NCI-H1105 (cell line): ENCODE measurements at regions not wholly inside any gene's neighbourhood (a gene's known extent, or its start where the extent isn't known, plus 50 kb on each side); places are given as distances from the start of the nearest gene placed in this dataset.
"Not testable (repeated sequence)": the region's sequence is repeated elsewhere in the genome, so short reads cannot be mapped to it uniquely, and the experiment has no call there.

Experiments
- DNase-seq: peaks from one replicate; lab custom pipeline; 2025; lab: John Stamatoyannopoulos, UW

DNA sequence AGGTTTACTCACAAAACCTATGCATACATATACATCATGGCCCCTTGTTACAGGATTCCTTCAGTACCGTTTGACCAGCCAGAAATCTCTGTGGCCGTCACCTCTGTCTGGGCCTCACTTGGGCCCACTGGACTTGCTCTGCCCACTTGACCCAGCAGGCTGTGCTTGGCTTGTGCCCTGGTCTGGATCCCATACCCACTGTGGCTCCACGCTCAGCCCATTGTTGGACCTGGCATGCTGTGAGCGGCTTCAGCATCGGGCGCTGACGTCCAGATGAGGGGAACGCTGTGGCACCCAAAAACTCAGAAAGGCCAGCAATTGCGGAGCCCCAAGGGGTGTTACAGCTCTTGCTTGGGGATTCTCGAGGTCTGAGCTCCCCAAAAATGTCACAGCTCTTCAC lies 733.6 kb downstream of the PLOD2 start:
- no peak for DNase-seq

DNA sequence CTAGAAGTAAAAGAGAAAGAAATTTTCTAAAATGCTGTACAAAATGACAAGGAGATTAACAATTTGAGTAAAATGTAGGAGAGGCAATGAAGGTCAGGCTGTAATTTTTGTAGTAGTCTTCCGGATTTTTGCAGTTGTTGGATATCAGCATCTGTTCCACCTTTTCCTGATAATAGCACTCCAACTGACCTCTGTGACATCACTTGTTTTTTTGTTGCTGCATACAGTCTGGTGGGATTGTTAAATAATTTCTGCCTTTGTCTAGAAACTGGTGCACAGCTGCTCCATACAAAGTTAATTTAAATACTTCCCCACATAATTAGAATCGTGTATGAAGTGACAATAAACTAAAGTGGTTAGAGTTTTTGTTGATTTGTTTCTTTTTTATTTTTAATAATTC lies 731.4 kb downstream of the PLOD2 start:
- peak; percentile 16 for DNase-seq

DNA sequence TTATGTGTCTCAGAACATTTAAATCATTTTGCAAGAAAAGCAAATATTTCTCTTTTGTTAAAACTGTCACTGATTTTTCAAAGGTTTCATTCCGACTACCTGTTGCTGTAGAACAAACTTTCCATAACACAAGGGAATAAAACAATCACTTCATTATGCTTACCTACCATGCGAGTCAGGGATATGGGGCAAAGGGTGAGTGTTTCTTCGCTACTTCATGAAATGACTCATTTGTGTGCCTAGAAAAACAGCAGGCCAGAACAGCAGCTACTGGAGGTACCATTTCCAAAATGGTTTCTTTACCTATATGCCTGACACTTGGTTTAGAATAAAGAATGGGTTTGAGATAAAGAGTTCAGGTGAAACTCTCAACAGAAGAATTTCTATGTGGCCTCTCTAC lies 712.5 kb downstream of the PLOD2 start:
- DNase-seq, result no peak

DNA sequence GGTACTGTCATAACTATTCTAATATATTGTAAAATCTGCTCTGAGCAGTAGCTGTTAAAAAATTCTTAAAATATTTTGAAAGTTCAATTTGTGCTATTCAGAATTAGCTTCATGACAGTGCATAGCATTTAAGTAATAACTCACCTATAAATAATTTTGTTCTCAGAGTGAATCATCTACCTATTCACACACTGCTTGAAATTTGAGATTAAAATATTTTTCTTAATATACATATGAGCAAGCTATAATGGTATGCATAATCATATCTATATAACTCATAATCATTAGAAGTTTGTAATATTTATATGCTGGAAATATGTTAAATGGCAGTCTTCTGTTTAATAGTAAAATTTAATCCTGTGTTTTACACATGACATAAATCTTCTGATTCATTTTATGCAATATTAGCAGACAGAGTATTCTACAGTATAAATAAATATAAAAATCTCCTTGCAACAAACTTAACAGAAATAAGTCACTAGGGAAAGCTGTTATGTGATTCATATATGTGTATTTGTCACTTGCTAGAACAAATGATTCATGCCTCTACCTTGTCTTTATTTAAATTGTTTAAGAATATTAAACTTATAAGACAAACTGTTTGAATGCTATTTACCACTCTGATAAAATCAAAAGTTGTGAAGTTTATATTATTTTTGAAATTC lies 710.8 kb downstream of the PLOD2 start:
- DNase-seq, result no peak

DNA sequence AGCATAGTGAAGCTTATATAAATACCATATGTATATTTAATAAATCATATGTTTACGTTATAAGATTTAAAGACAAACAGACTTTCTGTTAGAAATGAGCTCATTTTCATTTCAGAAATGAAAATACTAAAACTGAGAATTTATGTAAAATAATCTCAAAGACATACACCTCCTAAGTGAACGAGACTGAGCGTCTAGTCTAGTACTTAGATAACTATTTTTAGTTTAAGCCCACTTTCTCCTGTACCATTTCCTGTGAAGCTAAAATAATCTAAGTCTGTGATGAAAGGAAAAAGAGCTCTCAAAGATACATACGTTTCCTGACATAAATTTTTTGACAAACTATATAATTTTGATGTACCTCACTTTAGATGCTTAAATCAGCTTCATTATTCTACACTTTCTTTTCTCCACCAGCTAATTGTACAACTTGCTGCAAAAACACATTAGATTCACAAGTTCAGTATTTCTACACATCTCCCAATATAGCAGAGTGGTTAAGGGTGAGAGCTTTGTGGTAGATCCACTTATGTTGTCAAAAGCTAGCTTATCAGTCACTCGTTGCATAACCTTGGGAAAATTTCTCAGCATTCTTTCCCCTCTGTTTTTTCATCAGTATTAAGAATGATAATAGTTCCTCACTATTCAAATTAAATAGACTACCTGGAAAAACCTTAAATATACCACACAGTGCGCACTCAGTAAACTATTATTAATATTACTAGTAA lies 703.0 kb downstream of the PLOD2 start:
- DNase-seq, result no peak

DNA sequence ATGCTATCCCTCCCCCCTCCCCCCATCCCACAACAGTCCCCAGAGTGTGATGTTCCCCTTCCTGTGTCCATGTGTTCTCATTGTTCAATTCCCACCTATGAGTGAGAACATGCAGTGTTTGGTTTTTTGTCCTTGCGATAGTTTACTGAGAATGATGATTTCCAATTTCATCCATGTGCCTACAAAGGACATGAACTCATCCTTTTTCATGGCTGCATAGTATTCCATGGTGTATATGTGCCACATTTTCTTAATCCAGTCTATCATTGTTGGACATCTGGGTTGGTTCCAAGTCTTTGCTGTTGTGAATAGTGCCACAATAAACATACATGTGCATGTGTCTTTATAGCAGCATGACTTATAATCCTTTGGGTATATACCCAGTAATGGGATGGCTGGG lies 701.3 kb downstream of the PLOD2 start:
- not testable (repeated sequence) for DNase-seq

DNA sequence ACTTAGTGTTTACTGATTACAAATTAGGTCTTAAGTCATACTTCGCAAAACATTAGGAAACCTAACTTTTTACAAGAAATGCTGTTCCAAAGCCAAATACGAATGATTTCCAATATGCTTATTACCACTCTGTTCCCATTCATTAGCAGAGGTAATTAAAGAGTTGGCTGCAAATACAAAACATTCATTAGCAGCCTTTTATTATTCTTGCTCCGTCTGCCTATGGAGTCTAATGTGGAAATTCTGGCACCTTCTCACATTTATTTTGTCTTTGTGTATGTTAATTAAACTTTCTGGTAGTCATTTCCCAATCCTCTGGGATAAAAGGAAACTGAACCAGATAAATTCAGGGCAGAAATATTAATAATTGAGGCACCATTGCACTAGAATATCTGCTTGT lies 689.0 kb downstream of the PLOD2 start:
- DNase-seq, result no peak

DNA sequence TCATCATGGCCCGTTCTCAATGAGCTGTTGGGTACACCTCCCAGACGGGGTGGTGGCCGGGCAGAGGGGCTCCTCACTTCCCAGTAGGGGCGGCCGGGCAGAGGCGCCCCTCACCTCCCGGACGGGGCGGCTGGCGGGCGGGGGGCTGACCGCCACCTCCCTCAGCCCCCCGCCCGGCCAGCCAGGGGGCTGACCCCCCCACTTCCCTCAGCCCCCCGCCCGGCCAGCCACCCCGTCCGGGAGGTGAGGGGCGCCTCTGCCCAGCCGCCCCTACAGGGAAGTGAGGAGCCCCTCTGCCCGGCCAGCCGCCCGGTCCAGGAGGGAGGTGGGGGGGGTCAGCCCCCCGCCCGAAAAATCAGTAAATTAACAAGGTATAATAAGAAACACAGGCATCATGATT lies 678.2 kb downstream of the PLOD2 start:
- DNase-seq, result not testable (repeated sequence)

DNA sequence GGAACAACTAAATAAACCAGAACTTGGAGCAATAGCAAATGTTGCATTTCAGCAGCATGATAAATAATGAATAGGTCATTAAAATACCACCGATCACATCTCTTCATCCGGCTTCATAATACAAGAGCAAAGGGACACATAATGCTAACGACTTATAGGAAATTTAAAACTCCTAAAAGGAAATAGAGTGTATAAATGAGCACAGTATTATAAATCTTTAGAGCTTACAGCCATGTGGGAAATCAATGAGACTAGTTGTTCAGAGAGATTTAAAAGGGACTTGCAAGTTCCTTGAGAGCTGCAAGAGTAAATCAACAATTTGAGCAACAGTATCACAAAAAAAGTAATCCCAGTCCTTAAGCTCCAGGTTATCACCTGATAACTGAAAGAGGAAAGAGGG lies 677.0 kb downstream of the PLOD2 start:
- DNase-seq, result no peak

DNA sequence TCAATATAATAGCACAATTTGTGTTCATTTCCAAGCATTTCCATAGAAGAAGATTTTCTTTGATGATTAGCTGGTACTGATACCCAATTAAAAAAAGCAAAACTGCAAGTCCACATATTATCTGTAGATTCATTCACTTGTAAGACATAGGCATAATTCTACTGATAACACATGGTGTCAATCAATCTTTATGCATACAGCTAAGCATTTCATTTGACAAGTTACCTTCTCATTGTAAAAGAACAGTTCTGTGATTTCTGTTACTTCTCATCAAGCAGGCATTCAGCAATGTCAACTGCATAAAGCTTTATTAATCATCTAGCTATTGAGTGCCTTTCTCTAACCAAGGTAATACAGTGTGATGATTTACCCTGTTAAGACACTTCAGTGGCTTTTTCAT lies 672.0 kb downstream of the PLOD2 start:
- DNase-seq, result no peak

DNA sequence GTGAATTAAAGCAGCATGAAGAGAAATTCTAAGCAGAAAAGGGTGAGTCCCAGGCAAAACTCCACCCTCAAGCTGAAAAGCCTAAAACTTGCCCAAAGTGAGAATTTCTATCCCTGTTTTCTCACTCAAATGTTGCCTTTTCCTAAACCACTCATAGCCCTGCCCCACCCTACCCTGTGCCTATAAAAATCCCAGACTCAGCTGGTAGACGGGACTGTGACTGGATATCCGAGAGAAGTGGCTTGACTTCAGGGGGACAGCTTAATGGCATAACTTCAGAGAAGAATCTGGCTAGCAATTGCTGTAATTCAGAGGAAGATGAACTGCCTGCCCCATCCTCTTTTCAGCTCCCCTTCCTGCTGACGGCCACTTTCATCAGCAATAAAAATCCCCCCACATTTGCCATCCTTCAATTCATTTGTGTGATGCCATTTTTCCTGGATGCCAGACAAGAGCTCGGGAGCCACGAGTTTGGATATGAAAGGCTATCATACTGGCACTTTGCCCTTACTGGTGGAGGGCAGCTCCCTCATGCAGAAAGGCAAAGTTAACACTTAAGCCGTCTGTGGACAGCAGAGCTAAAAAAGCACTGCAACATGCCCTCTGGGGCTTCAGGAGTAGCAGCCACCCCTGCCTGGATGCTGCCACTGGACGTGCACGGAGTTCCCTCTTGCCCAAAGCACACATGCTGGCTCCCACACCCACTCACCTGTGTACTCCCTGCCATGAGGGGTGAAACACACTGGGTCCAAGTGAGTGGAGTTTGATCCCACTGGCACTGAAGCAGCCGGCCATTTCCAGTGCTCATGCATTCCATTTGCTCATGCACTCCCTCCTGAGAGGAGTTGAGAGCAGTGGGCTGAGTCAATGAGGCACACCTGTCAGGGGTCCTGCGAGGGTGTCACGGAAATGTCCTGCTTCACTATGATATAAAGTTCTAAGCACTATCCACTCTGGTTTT lies 670.6 kb downstream of the PLOD2 start:
- DNase-seq, result no peak

DNA sequence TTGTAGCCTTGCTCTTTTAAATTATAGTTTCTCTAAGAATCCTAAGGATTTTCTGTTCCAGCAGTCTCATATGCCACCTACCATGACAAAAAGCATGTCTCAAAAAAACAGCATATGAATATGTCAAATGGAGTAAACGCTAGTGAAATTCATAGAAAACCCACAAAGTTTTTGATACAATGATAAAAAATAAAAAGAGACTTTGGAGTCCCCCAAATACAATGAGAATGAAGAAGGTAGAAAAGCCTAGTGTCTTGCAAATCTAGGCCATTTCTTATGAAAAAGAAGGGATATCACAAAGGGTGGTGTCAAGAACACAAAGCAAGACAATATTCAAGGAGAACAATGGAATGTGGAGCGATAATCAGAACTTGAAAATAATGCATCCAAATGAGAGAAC lies 668.5 kb downstream of the PLOD2 start:
- no peak for DNase-seq

DNA sequence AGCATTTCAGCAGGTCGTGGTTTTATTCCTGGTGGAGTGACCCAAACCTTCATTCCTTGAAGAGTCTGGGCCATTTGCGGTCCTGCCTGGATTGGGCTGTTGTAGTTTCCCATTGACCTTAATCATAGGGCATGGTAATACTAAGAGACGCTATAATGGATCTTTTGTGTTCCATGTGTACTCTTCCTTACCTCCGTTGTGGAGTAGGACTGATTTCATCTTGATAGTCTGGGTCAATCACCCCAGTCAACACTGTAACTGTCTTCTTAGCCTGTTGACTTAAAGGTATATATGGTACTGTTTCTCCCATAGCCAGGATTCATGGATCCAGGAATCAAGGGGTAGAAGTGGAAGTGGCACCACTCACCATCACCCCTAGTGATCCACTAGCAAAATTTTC lies 643.6 kb downstream of the PLOD2 start:
- not testable (repeated sequence) for DNase-seq

DNA sequence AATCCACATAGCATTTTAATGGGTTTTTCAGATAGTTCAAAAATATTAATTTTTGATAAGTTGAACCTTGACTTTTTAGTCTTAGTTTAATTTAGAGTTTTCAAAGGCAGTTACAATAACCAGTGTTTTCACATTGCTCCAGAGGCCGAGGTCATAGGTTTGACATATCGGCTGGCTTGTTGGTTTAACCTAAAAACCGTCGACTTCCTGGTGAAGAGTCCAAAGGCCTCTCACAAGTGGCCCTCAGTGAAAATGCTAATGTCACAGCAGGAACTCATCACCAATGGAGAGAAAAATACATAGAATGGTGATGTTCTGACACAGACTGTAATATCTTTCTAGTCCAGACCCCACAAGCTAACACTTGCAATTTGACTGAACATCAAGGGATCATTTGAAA lies 642.3 kb downstream of the PLOD2 start:
- no peak for DNase-seq

DNA sequence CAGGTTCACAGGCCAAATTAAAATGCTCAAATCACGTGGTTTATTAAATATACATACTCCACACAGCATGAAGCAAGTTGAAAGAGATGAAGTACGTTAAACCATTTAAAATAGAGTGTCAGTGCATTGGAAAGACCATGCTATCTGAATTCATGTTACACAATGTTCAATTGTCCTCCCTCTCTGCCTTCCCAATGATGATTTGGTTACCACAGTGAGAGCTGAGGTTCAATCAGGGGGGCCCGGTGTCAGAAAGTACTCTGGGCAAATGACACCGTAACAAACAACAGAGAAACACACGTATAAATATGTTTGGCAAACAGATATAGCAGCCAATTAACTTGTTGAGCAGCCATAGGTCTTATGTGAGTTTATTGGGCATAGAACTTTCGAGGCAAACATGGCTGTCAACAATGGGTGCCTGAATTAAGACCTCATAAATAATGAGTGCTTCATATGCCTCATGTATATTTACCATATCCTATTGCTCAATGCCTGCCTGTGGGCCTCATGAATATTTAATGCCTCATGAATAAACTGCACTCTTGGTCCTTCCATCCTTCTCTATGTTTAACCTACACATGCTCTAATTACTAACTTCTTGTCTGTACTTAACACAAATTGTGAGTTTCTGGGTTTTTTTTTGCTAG lies 641.5 kb downstream of the PLOD2 start:
- DNase-seq, result no peak

DNA sequence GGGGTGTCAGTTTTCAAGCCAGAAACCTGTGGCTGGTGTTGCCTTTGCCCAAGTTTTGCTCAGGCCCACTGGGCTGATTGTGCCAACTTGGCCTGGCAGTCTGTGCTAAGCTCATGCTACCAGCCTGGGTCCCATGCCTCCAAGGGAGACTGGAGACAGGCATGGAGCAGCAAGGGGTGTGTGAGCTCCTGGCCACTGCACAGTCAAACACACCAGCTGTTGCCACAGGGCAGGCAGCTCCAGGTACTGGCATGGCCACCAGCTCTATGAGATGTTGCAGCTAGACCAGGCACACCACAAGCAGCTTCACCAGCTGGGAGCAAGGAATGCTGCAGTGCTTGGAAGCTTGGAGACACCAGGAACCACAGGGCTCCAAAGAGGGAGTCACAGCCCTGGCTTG lies 638.8 kb downstream of the PLOD2 start:
- DNase-seq, result no peak

DNA sequence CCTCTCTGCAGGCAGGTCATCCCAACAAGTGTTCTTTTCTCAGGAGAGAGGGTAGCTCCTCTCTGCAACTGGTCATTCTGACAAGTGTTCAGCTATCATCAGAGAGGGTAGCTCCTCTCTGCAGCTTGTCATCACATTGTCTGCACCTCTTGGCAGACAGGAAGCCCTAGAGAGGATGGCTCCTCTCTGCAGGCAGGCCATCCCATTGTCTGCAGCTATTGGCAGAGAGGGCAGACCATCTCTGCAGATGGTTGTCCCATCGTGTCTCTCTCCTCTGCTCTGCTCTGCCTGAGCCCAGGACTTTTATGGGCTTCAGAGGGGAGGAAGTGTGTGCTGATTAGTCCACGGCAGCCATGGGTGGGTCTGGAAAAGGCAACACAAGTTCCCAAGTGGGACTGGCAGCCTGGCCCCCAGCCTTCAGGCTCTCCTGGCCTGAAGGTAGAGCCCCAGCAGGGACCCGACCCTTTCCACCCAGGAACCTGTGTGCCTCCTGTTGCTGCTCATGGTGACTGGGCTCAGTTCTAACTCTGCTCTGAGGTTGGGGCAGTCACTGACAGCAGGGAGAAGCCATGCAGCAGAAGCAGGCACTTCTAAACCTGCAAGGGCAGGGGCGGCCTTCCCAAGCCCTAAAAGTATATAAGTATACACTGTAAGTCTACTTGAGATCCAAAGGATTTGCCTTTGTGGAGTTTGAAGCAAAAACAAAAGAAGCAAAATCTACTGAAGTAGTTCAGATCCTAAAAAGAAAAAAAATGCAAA lies 637.9 kb downstream of the PLOD2 start:
- no peak for DNase-seq

DNA sequence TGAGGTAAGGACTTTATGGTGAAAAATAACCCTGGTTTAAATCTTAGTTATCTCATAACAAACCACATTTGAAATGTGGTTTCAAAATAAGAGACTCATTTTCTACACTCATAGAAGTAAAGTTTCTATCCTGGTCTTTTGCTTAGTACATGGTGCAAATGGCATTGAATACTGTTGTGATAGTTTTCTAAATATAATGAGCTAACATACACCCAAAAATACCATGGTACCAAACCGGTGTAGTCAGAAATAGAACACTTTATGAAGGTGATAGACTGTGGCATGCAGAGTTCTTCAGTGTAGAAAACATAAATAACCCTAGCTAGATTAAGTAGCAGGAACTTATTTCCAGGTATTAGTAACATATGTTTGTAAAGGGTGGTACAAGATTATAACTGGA lies 629.4 kb downstream of the PLOD2 start:
- DNase-seq, result no peak

DNA sequence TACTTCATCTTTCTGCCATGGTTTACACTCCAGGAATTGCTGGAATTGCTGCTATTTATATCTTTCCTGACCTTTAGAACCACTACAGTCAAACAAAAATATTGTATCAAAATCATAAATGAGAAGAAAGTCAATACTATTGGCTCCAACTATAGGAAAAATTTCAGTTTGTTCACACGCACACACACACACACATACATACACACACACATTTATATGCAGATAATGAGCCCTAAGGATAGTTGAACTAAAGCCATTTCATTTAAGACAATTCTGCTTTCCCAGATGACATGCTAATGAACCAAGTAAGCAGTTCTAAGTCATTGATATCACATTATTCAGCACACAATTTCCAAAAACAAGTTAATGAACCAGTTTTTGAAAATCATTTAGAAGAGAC lies 627.3 kb downstream of the PLOD2 start:
- DNase-seq, result no peak

DNA sequence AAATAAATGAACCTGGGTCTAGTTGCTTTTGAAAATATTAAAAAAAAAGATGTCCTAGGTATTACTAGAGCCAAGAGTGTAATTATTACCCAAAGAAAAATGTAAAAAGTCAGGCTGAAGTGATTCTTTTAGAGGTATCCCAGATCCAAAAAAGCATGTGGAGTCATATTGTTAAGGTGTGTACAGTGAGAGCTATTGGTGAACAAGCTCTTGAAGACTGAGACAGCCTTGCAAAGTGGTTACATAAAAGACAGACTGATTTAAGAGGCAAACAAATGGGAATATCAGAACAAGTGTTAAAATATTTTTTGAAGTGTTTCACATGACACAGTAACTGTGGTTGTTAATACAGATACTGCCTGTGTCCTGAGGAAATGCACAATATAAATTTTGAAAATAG lies 624.5 kb downstream of the PLOD2 start:
- DNase-seq, result no peak

DNA sequence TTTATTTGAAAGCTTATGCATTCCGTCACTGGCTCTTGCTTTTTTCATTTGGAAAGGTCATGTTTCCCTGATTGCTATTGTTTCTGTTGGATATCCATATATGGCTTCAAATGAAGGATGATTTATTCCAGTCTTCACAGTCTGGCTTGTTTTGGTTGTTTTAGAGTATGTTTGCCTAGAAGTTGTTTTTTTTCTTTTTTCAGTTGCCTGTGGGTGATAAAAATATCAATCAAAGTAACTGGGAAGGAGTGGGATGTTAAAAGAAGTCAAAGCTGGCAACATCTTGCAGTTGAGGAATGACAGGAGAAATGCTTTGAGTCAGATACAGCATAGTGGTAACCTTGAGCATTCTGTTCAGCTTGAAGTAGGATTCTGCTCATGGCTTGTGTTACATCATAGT lies 610.5 kb downstream of the PLOD2 start:
- no peak for DNase-seq

DNA sequence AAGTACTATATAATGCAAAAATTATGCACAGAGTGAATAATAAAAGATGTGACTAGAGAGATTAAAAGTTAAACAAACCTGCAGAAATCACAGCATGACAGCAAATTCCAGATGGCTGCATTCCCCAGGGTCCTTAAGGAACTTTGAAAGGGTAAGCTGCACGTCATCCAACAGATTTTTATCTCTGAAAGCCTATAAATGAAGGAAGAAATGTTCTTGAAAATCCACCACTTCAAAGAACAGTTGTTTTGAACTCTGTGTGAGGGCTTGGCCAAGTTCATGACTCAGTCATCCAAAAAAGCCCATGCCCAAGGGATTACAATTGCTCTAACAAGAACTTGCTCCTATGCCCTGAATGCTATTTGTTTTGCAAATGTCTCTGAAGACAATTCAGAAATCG lies 603.6 kb downstream of the PLOD2 start:
- DNase-seq, result no peak
